BE2C (cell line): ENCODE measurements at regions not wholly inside any gene's neighbourhood (a gene's known extent, or its start where the extent isn't known, plus 50 kb on each side); places are given as distances from the start of the nearest gene placed in this dataset.
A peak's percentile ranks its signal among the peaks of the same experiment; 100 is the strongest.

ENCODE experiments used
- DNase-seq: peaks from one replicate; pipeline ENCODE4 v3.0.0-alpha.2; 2020
- H3K27me3 ChIP-seq: fragments of 250-450 bp; sonication (Bioruptor Pico); 2 replicates; pipeline ENCODE4 v1.5.1; 2020; ENCODE audit warnings: mild to moderate bottlenecking
- H3K36me3 ChIP-seq: fragments of 250-450 bp; sonication (Bioruptor Pico); 2 replicates; pipeline ENCODE4 v1.5.1; 2020; ENCODE audit warnings: mild to moderate bottlenecking
- H3K4me1 ChIP-seq: fragments of 250-450 bp; sonication (Bioruptor Pico); 2 replicates; pipeline ENCODE4 v1.5.1; 2020
- H3K4me3 ChIP-seq: 2 replicates; pipeline ENCODE4 v1.5.1; 2011; ENCODE audit warnings: low read depth, low read length
- H3K9me3 ChIP-seq: fragments of 250-450 bp; sonication (Bioruptor Pico); 2 replicates; pipeline ENCODE4 v1.5.1; 2020
- CTCF ChIP-seq: IDR thresholded peaks from 2 replicates; pipeline ENCODE4 v1.5.1; 2012; ENCODE audit warnings: mild to moderate bottlenecking, low read depth, low read length

DNA sequence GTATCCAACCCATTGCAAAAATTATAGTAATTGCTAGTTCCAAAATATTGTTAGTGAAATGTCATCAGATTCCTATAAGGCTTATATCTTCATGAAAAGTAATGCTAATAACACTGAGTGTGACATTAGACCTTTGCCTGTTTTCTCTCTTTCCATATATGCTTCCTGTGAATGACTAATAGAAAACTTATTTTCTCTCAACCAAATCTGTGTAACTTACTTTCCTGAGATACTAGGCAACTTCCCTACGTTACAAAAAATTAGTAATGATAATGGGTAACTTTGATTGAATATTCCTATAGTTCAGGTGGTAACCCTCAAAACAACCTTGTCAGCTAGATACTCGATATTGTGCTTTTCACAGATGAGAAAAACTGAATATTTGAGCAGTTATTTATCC, 124.2 kb upstream of the HNRNPU start:
- no peak for DNase-seq
- no peak for TF ChIP-seq CTCF
- no peaks in the 10 kb centered on the region for H3K36me3 ChIP-seq

DNA sequence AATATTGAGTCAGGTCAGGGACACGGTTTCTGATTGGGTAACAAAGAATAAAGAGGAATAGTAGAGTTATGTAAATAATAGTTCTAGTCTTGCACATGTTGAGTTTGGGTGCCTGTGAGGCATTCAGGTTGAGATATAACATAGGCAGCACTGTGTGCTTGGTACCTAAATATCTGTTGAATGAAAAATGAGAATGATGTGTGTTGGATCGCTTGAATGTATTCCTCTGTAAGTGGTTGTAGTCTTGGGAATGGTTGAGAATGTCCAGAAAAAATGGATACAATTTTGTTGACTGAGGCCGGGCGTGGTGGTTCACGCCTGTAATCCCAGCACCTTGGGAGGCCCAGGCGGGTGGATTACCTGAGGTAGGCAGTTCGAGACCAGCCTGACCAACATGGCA, 116.3 kb upstream of the HNRNPU start:
- no peak for TF ChIP-seq CTCF
- Histone ChIP-seq H3K27me3 (no peaks in the 10 kb centered on the region), H3K4me1 (no peaks in the 10 kb centered on the region), H3K4me3 (no peak overlapping the region), H3K9me3 (no peaks in the 10 kb centered on the region), H3K36me3 (no peaks in the 10 kb centered on the region)
- DNase-seq: no peak

More for the DNA sequence above, 124.2 kb upstream of the HNRNPU start:
- H3K4me3 ChIP-seq: no peak overlapping the region
- H3K27me3 ChIP-seq: no peaks in the 10 kb centered on the region
- no peaks in the 10 kb centered on the region for H3K9me3 ChIP-seq
- H3K4me1 ChIP-seq: no peaks in the 10 kb centered on the region

DNA sequence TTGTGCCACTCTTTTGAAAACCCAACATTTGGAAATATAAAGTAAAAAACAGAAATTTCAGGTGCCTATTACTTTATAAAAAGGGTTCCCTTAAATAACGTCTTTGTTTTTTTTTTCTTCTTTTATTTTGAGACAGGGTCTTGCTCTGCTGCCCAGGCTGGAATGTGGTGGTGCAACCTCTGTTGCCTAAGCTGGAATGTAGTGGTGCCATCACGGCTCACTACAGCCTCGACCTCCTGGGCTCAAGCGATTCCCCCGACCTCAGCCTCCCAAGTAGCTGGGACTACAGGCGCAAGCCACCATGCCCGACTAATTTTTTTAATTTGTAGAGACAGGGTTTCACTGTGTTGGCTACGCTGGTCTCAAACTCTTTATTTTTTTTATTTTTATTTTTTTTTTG, 110.2 kb upstream of the HNRNPU start:
- TF ChIP-seq CTCF: no peak
- H3K4me3 ChIP-seq: no peak overlapping the region
- H3K4me1 ChIP-seq: peaks cover 2% of the 10 kb centered on the region; the same call in 1 of the 2 replicates
- H3K36me3 ChIP-seq: no peaks in the 10 kb centered on the region; the same call in 1 of the 2 replicates
- H3K27me3 ChIP-seq: no peaks in the 10 kb centered on the region
- DNase-seq: no peak
- no peaks in the 10 kb centered on the region for H3K9me3 ChIP-seq

DNA sequence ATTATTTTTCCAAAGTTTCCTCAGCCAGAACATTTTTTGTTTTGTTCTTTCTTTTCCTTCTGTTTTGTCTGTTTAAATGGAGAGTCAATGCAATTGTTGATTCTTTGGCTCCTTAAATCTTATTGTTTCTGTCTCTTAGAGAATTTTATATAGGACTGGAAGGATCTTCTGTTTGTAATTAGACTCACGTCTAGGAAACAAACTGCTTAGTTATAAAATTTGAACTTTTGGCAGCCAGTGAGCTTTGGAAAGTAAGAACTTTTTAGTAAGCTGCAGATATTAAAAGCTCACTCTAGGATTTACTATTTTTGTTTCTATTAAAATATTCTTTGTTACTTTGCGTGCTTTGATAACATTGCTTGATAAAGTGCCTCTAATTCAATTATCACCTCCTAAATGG, 109.8 kb upstream of the HNRNPU start:
- H3K4me1 ChIP-seq: peaks cover 2% of the 10 kb centered on the region; the same call in 1 of the 2 replicates
- no peak overlapping the region for H3K4me3 ChIP-seq
- no peak for DNase-seq
- TF ChIP-seq CTCF: no peak
- no peaks in the 10 kb centered on the region for H3K9me3 ChIP-seq
- H3K27me3 ChIP-seq: no peaks in the 10 kb centered on the region
- H3K36me3 ChIP-seq: no peaks in the 10 kb centered on the region; the same call in 1 of the 2 replicates

DNA sequence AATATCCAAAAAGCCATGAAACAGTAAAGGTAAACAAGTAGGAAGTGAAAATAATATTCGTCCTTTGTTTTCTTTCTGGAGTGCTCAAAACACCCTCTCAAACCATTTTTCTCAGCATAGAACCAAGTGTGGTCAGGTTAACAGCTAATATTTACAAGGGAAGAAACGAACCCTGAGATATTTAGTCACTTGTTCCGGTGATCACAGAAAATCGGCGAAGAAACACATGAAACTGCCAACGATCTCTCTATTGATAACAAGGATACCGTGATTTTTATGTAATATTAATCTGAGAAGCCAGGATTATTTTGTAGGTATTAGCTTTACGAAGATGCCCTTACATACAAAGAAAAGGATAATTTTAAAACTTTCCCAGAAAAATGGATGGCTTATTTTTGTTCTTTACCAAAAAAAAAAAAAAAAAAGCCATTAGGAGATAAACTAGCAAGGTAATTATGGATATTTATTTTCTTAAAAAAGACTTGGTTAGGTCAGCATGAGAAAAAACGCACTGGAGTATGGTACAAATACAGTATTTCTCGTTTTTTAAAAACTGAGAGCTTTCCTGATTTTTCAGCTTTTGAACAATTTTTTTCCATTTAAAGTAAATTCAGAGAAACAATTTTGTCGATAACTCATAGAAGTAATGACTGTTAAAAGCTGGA, 107.3 kb upstream of the HNRNPU start:
- no peaks in the 10 kb centered on the region for H3K27me3 ChIP-seq
- H3K36me3 ChIP-seq: no peaks in the 10 kb centered on the region; the same call in 1 of the 2 replicates
- no peaks in the 10 kb centered on the region for H3K9me3 ChIP-seq
- peaks cover 2% of the 10 kb centered on the region for H3K4me1 ChIP-seq
- no peak for DNase-seq
- TF ChIP-seq CTCF: no peak
- H3K4me3 ChIP-seq: peak overlapping the region; percentile 68

DNA sequence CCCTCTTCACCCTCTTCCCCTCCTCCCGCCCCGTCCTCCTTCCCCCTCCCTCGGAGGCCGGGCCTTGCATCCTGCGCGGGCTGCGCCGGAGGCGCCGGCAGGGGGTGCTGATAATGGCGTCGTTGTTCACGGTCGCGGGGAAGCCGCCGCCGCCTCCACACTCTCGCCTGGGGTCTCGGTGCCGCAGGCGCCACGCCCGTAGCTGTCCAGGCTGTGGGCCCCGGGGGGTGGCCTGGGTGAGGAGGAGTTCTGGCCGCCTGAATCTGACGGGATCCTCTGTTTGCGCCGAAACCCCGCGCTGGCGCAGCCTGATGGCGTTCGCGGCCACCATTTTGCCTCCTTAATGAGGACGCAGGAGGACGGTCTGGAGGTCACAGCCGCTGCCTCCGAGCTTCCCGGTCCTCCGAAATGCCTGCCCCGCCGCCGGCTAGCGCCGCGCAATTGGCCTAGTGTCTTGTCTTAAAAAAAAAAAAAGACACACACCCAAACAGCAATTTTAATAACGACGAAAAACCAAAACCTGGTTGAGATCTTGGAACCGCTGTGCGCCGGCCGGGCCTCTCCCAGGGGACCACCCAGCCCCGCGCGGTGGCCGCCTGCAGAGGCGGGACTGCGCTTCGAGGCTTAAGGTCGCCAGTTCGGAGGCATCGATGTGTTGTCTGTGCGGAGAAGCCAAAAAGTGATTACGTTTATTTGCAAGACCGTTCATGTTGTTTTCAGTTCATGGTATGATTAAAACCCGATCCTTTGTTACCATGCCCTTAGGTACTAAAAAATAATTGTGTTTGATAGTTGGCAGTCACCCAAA, 106.6 kb upstream of the HNRNPU start:
- peak; percentile 57 for TF ChIP-seq CTCF
- peaks cover 2% of the 10 kb centered on the region for H3K4me1 ChIP-seq
- H3K36me3 ChIP-seq: no peaks in the 10 kb centered on the region; the same call in 1 of the 2 replicates
- H3K4me3 ChIP-seq: peak overlapping the region; percentile 68
- H3K27me3 ChIP-seq: no peaks in the 10 kb centered on the region
- H3K9me3 ChIP-seq: no peaks in the 10 kb centered on the region
- DNase-seq: peak; percentile 96
